ENCODE measurements at regions not wholly inside any gene's neighbourhood (a gene's known extent, or its start where the extent isn't known, plus 50 kb on each side); places are given as distances from the start of the nearest gene placed in this dataset.

DNA sequence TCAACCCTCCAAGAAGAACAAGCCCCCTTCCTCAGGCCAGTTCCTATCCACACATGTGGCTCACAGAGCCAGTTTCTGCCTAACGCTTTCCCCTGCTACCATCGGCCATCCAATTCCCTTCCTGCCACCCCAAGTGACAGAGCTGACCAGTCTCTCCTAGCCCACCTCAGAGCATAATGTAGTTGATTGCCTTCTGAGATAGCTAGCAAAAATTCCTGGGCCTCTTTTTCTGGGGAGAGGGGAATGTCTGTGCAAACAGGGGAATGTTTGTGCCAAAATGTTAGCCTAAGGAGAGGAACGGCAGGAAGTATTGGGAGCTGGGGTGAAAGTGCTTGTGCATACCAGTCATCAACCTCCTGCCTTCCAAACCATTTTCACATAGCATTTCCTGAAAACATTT, 157.0 kb downstream of the PJA2 start (continued):
- no peak for TF ChIP-seq TBP (IDR thresholded peaks at IDR 0.05; ENCODE audit: low read depth, low read length)
